Mesenchymal stem cell (in vitro differentiated cells and primary cell): ENCODE measurements at regions not wholly inside any gene's neighbourhood (a gene's known extent, or its start where the extent isn't known, plus 50 kb on each side); places are given as distances from the start of the nearest gene placed in this dataset.

ENCODE experiments used
- DNase-seq: peaks from one replicate; pipeline ENCODE4 v3.0.0-alpha.2; 2013
- H2AFZ ChIP-seq: one replicate; pipeline ENCODE4 v1.6.1; 2013; ENCODE audit warnings: low read depth, mild to moderate bottlenecking, control low read depth, inconsistent platforms, low read length, moderate library complexity
- H2AK5ac ChIP-seq: 2 replicates; pipeline ENCODE4 v1.6.1; 2013; ENCODE audit warnings: low read length, moderate library complexity, mild to moderate bottlenecking, inconsistent platforms; ENCODE audit not compliant: severe bottlenecking
- H2BK120ac ChIP-seq: one replicate; pipeline ENCODE4 v1.6.1; 2013; ENCODE audit warnings: low read depth, mild to moderate bottlenecking, inconsistent platforms, low read length, moderate library complexity
- H2BK12ac ChIP-seq, 2 experiments: one replicate each; pipeline ENCODE4 v1.6.1; 2013; ENCODE audit warnings: inconsistent platforms in 2 of 2, low read length in 2 of 2, mild to moderate bottlenecking in 2 of 2, moderate library complexity in 2 of 2, control low read depth in 1 of 2
- H2BK15ac ChIP-seq: one replicate; pipeline ENCODE4 v1.6.1; 2013; ENCODE audit warnings: mild to moderate bottlenecking, low read depth, inconsistent platforms; ENCODE audit not compliant: poor library complexity, severe bottlenecking
- H2BK5ac ChIP-seq: 2 replicates; pipeline ENCODE4 v1.6.1; 2013; ENCODE audit warnings: low read depth, mild to moderate bottlenecking, low read length, control low read depth, inconsistent platforms; ENCODE audit not compliant: poor library complexity, severe bottlenecking
- H3K14ac ChIP-seq, 2 experiments: one replicate each; pipeline ENCODE4 v1.6.1; 2013; ENCODE audit warnings: inconsistent platforms in 2 of 2, low read length in 2 of 2, control low read depth in 1 of 2, mild to moderate bottlenecking in 1 of 2, moderate library complexity in 1 of 2
- H3K18ac ChIP-seq, 2 experiments: one replicate each; pipeline ENCODE4 v1.6.1; 2013; ENCODE audit warnings: inconsistent platforms in 2 of 2, low read length in 2 of 2, control low read depth in 1 of 2, low read depth in 1 of 2, mild to moderate bottlenecking in 1 of 2
- H3K23ac ChIP-seq, 2 experiments: one replicate each; pipeline ENCODE4 v1.6.1; 2013; ENCODE audit warnings: inconsistent platforms in 2 of 2, low read length in 2 of 2, mild to moderate bottlenecking in 2 of 2, moderate library complexity in 2 of 2, control low read depth in 1 of 2
- H3K27ac ChIP-seq: 2 replicates; pipeline ENCODE4 v1.5.1; 2013; ENCODE audit warnings: mild to moderate bottlenecking, moderate library complexity, low read length, control low read depth, inconsistent platforms; ENCODE audit not compliant: poor library complexity, severe bottlenecking
- H3K27me3 ChIP-seq, 2 experiments: 2 replicates each; pipeline versions ENCODE4 v1.6.1 to v1.7.0; 2013; ENCODE audit warnings: low read length in 2 of 2, mild to moderate bottlenecking in 2 of 2, moderate library complexity in 2 of 2, control low read depth in 1 of 2, inconsistent platforms in 1 of 2; ENCODE audit not compliant: control insufficient read depth in 1 of 2, insufficient read depth in 1 of 2
- H3K36me3 ChIP-seq, 2 experiments: 2 replicates each; pipeline versions ENCODE4 v1.6.1 to v1.7.0; 2013; ENCODE audit warnings: low read length in 2 of 2, control low read depth in 1 of 2, inconsistent platforms in 1 of 2, low read depth in 1 of 2, mild to moderate bottlenecking in 1 of 2; ENCODE audit not compliant: insufficient read depth in 2 of 2, control insufficient read depth in 1 of 2
- H3K4ac ChIP-seq, 2 experiments: one replicate each; pipeline ENCODE4 v1.6.1; 2013; ENCODE audit warnings: inconsistent platforms in 2 of 2, low read length in 2 of 2, mild to moderate bottlenecking in 2 of 2, moderate library complexity in 2 of 2, control low read depth in 1 of 2, low read depth in 1 of 2
- H3K4me1 ChIP-seq: 2 replicates; pipeline ENCODE4 v1.6.1; 2013; ENCODE audit warnings: low read depth, low read length, control low read depth; ENCODE audit not compliant: control insufficient read depth, insufficient read depth
- H3K4me2 ChIP-seq: 2 replicates; pipeline ENCODE4 v1.6.1; 2013; ENCODE audit warnings: low read length, mild to moderate bottlenecking, inconsistent platforms; ENCODE audit not compliant: poor library complexity, severe bottlenecking
- H3K4me3 ChIP-seq, 2 experiments: 2 replicates each; pipeline versions ENCODE4 v1.5.1 to v1.7.0; 2013; ENCODE audit warnings: low read length in 2 of 2, mild to moderate bottlenecking in 2 of 2, control low read depth in 1 of 2, low read depth in 1 of 2; ENCODE audit not compliant: insufficient read depth in 1 of 2
- H3K79me1 ChIP-seq: replicated peaks from 2 replicates; pipeline ENCODE4 v1.6.1; 2013; ENCODE audit warnings: mild to moderate bottlenecking, control low read depth, low read length, inconsistent platforms; ENCODE audit not compliant: poor library complexity, severe bottlenecking
- H3K9ac ChIP-seq: 2 replicates; pipeline ENCODE4 v1.7.0; 2013; ENCODE audit warnings: mild to moderate bottlenecking, low read length, moderate library complexity
- H3K9me3 ChIP-seq: 2 replicates; pipeline ENCODE4 v1.7.0; 2013; ENCODE audit warnings: mild to moderate bottlenecking, low read length; ENCODE audit not compliant: control insufficient read depth
- H4K8ac ChIP-seq: one replicate; pipeline ENCODE4 v1.6.1; 2013; ENCODE audit warnings: inconsistent platforms, mild to moderate bottlenecking, low read length, moderate library complexity
- H4K91ac ChIP-seq: one replicate; pipeline ENCODE4 v1.6.1; 2013; ENCODE audit warnings: mild to moderate bottlenecking, low read length, inconsistent platforms
- WGBS: methylation state at CpG from one replicate; pipeline ENCODE4 v1.1.7; 2013; ENCODE audit warnings: mixed read lengths; 5-methylcytosine and 5-hydroxymethylcytosine counted together

DNA sequence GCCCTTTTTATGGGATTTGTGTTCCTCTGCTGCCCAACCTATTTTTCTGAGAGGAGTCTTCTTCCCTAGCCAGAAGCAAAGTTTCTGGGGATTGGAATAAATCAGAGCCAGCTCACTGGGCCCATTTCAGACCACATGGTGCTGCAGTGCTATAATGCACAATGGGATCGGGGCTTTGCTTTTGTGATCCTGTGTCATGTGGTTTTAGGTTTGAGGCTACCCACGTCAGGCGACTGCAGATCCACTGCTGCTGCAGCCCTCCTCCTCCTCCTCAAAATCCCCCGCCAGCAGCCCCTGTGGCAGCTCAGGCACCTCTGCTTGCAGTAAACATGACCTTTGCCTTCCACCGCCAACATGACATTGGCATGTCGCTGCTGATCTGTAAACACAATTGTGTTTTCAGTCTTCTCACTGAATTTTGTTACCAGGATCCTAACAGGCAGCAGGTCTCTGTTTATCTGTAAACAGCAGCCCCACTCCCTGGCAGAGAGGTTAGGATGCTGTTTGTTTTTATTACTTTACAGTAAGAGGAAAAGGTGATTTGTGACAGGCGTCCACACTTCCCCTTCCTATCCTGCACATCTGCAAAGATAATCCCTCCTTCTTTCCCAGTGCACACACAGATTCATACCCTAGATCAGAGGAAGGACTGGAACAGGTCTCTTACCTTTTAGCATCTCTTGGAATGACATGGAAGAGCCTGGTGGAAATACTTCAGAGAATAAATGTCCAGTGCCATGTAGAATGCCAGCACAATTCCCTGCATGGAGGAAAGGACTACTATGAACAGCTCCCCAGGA is 130.8 kb downstream of the FOXI3 start:
- 52% methylated on average over 7 of the region's 7 CpGs for WGBS
- H2AFZ ChIP-seq = no peak overlapping the region
- no peak overlapping the region for H3K27ac ChIP-seq

DNA sequence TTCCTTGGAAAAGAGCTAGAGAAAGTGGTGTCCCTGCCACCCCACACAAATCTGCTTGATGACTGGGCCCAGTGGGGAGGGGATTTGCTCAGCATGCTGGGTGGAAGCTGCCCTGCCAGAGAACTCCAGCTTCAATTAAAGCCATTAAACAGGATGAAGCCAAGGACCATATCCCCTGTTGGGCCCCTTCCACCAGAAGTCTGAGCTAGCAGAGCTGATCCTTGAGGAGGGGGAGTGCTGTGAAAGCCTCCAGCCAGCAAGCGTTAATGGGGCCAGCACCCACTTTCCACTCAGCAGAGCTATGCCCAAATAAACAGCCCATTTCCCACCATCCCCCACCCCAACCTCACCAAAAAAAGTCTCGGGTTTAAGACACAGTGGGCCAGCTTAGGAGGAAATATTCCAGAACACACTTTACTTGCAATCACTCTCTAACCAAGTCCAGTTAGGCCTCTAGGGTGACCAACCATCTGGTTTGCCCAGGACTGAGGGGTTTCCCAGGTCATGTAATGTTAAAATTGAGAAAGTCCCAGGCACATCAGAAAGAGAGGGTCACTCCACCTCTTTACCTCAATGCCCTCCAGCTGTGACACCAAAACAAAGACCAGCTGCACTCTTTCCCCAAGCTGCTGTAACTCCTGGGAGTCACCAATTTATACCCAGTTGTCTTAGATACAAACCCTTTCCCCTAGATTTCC is 132.3 kb downstream of the FOXI3 start:
- 56% methylated on average over 2 of the region's 2 CpGs for WGBS
- Histone ChIP-seq H3K79me1 (no peaks in the 10 kb centered on the region), H2BK15ac (no peak overlapping the region), H3K4me3 (no peak overlapping the region), H3K9ac (no peak overlapping the region), H3K14ac (no peak overlapping the region), H3K4me1 (no peaks in the 10 kb centered on the region), H3K27ac (no peak overlapping the region), H2BK12ac (no peak overlapping the region), H2AK5ac (no peak overlapping the region), H3K18ac (no peak overlapping the region), H3K27me3 (peaks cover 0 to 9% of the 10 kb centered on the region in 2 experiments), H2BK5ac (no peak overlapping the region), H2AFZ (no peak overlapping the region), H3K4ac (no peak overlapping the region), H3K36me3 (no peaks in the 10 kb centered on the region), H2BK120ac (no peak overlapping the region), H3K4me2 (no peak overlapping the region), H4K8ac (no peak overlapping the region), H4K91ac (no peak overlapping the region), H3K9me3 (no peaks in the 10 kb centered on the region), H3K23ac (no peak overlapping the region)
- DNase-seq = no peak

More for the DNA sequence above, 130.8 kb downstream of the FOXI3 start:
- Histone ChIP-seq H2BK120ac (no peak overlapping the region), H3K36me3 (no peaks in the 10 kb centered on the region), H3K79me1 (no peaks in the 10 kb centered on the region), H3K18ac (no peak overlapping the region), H3K4me2 (no peak overlapping the region), H3K4me1 (no peaks in the 10 kb centered on the region), H3K9me3 (no peaks in the 10 kb centered on the region), H2BK15ac (no peak overlapping the region), H2AK5ac (no peak overlapping the region), H3K27me3 (peaks cover 0 to 13% of the 10 kb centered on the region in 2 experiments), H3K23ac (no peak overlapping the region), H3K4me3 (no peak overlapping the region), H4K8ac (no peak overlapping the region), H3K4ac (no peak overlapping the region), H3K14ac (no peak overlapping the region), H3K9ac (no peak overlapping the region), H2BK12ac (no peak overlapping the region), H2BK5ac (no peak overlapping the region), H4K91ac (no peak overlapping the region)
- no peak for DNase-seq

DNA sequence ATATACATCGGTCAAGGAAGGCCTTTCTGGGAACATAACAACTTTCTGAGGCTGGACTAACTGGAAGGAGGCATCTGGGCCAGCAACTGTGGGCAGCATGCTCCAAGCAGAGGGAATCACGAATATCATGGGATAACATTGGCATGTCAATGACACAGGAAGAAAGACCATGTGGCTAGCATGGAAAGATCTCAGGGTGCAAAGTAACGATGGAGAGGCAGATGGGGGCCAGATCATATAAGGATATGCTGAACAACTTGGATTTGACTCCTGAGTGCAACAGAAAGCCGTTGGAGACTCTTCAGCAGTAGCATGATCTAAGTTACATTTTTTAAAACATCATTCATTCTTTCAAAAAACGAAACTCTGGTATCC is 133.6 kb downstream of the FOXI3 start:
- WGBS = 65% methylated on average over 5 of the region's 5 CpGs

DNA sequence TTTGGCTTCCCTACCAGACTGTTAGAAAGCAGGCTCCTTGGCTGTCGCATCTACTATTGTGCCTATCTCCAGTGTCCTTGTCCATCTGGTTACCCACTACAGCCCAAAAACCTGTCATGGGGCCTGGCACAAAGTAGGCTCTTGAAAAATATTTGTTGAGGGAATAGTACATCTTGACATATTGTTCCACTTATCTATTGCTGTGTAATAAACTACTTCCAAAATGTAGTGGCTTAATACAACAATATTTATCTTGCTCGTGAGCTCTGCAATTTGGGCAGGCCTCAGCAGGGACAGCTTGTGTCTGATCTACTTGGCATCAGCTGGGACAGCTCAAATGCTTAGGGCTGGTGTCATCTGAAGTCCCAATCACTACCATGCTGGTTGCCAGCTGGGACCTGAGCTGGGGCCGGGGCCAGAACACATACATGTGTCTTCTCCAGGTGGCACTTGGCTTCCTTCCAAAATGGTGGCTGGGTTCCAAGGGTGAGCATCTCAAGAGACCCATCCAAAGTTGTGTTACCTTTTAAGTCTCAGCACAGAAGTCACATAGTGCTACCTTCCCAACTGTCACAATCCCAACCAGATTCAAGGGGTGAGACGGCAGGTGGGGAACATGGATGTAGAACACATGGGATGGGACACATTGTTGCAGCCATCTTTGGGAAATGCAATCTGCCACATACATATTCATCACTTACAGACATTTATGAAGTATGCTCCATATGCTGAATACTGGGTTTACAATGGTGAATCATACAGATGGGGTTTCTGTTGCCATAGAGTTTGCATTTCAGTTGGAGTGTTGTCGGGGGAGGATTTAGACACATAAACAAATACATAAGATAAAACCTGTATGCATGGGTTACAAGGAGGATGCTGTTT is 134.2 kb downstream of the FOXI3 start:
- Histone ChIP-seq H3K27me3 (peaks cover 0 to 9% of the 10 kb centered on the region in 2 experiments), H3K4me2 (no peak overlapping the region), H3K23ac (no peak overlapping the region), H2AFZ (no peak overlapping the region), H2BK5ac (no peak overlapping the region), H3K4me1 (no peaks in the 10 kb centered on the region), H4K91ac (no peak overlapping the region), H3K18ac (no peak overlapping the region), H3K4me3 (no peak overlapping the region), H3K27ac (no peak overlapping the region), H2AK5ac (no peak overlapping the region), H3K14ac (no peak overlapping the region), H3K9ac (no peak overlapping the region), H3K36me3 (no peaks in the 10 kb centered on the region), H2BK12ac (no peak overlapping the region), H3K9me3 (no peaks in the 10 kb centered on the region), H3K4ac (no peak overlapping the region), H2BK15ac (no peak overlapping the region), H4K8ac (no peak overlapping the region), H2BK120ac (no peak overlapping the region), H3K79me1 (no peaks in the 10 kb centered on the region)
- no peak for DNase-seq
- 89% methylated on average over 4 of the region's 5 CpGs for WGBS

More for the DNA sequence above, 133.6 kb downstream of the FOXI3 start:
- DNase-seq = no peak
- Histone ChIP-seq H3K4me1 (no peaks in the 10 kb centered on the region), H3K4me2 (no peak overlapping the region), H3K27me3 (peaks cover 0 to 9% of the 10 kb centered on the region in 2 experiments), H2AFZ (no peak overlapping the region), H2BK12ac (no peak overlapping the region), H3K79me1 (no peaks in the 10 kb centered on the region), H3K14ac (no peak overlapping the region), H3K18ac (no peak overlapping the region), H3K27ac (no peak overlapping the region), H3K36me3 (no peaks in the 10 kb centered on the region), H3K9ac (no peak overlapping the region), H3K9me3 (no peaks in the 10 kb centered on the region), H3K4me3 (no peak overlapping the region), H4K91ac (no peak overlapping the region), H4K8ac (no peak overlapping the region), H2BK5ac (no peak overlapping the region), H2BK15ac (no peak overlapping the region), H2AK5ac (no peak overlapping the region), H3K23ac (no peak overlapping the region), H2BK120ac (no peak overlapping the region), H3K4ac (no peak overlapping the region)
